ENCODE measurements at regions not wholly inside any gene's neighbourhood (a gene's known extent, or its start where the extent isn't known, plus 50 kb on each side); places are given as distances from the start of the nearest gene placed in this dataset.

- TF ChIP-seq CTCF (IDR thresholded peaks at IDR 0.05; ENCODE audit: low read depth, low read length, missing input control) (no peak), TAF1 (conservative IDR thresholded peaks at IDR 0.05) (no peak), RAD21 (IDR thresholded peaks at IDR 0.05) (no peak), JUND (IDR thresholded peaks at IDR 0.05) (no peak), YY1 (IDR thresholded peaks at IDR 0.05) (no peak), REST (IDR thresholded peaks at IDR 0.05) (no peak), SP1 (IDR thresholded peaks at IDR 0.05) (no peak), MAX (IDR thresholded peaks at IDR 0.05) (no peak)
- TF ChIP-seq, protein P1, sequence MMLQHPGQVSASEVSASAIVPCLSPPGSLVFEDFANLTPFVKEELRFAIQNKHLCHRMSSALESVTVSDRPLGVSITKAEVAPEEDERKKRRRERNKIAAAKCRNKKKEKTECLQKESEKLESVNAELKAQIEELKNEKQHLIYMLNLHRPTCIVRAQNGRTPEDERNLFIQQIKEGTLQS (IDR thresholded peaks at IDR 0.05), result no peak
These were observed 685.4 kb upstream of the CELF4 start for GRCh38 chr18:38250971-38251370.

Data from liver (tissue), 3 donors.